Right cardiac atrium (tissue), 5 donors: ENCODE measurements at regions not wholly inside any gene's neighbourhood (a gene's known extent, or its start where the extent isn't known, plus 50 kb on each side); places are given as distances from the start of the nearest gene placed in this dataset.
"Not testable (repeated sequence)": the region's sequence is repeated elsewhere in the genome, so short reads cannot be mapped to it uniquely, and the experiment has no call there.

Experiments
- ATAC-seq, 2 donors: fragments of 200-7000 bp; cut with Tn5 transposase; one replicate each; pipeline versions ENCODE4 v1.8.0 to v1.9.1; 2020; ENCODE audit warnings: moderate library complexity in 2 of 2, mild to moderate bottlenecking in 1 of 2
- DNase-seq, 3 donors: peaks; one replicate each; pipeline ENCODE4 v3.0.0-alpha.2; 2020
- H3K27ac ChIP-seq: one replicate; pipeline ENCODE4 v1.5.1; 2013; ENCODE audit warnings: mild to moderate bottlenecking, low read length, control low read depth, moderate library complexity
- H3K27me3 ChIP-seq: one replicate; pipeline ENCODE4 v1.6.1; 2013; ENCODE audit not compliant: control insufficient read depth, insufficient read depth
- H3K4me1 ChIP-seq: one replicate; pipeline ENCODE4 v1.6.1; 2013; ENCODE audit warnings: low read length; ENCODE audit not compliant: control insufficient read depth, insufficient read depth
- H3K4me3 ChIP-seq: one replicate; pipeline ENCODE4 v1.5.1; 2013; ENCODE audit warnings: low read length, control low read depth
- H3K9me3 ChIP-seq: one replicate; pipeline ENCODE4 v1.6.1; 2013; ENCODE audit warnings: low read length; ENCODE audit not compliant: control insufficient read depth
- WGBS: extraction: QIAGEN DNeasy Blood & Tissue Kit; methylation state at CpG from one replicate; pipeline ENCODE4 v1.1.7; 2013; 5-methylcytosine and 5-hydroxymethylcytosine counted together
- intact Hi-C, 4 donors: fragments of 100-400 bp; cut with DNase I; formaldehyde crosslinking; loops; one replicate each; pipeline versions ENCODE4 v1.11.0 to v1.14.0; 2022 to 2023
- donor health status: healthy with polysubstance abuse.
- donor health status: DM: no; HTN: yes; CAD: no.
- donor health status: DM: no; HTN: no; CAD: no.
- donor health status: DM: no; HTN: yes; CAD: no; lungs with severe emphysema.
- donor health status: DM: yes; HTN: yes; CAD: no.

- Histone ChIP-seq H3K4me1 (no peaks in the 10 kb centered on the region), H3K27ac (no peak overlapping the region), H3K27me3 (no peaks in the 10 kb centered on the region), H3K4me3 (no peak overlapping the region), H3K9me3 (no peaks in the 10 kb centered on the region)
- DNase-seq (no peak), ATAC-seq (no peak)
- 30% methylated on average over 4 of the region's 4 CpGs for WGBS
- intact Hi-C loops = no loop called here
Observed at GRCh38 chr18:8998481-8999217, 103.8 kb upstream of the NDUFV2 start.

GRCh38 chr18:8999872-9000271 lies 102.6 kb upstream of the NDUFV2 start:
- WGBS = 65% methylated on average over 9 of the region's 9 CpGs

GRCh38 chr18:9000733-9001132 lies 101.8 kb upstream of the NDUFV2 start:
- intact Hi-C loops = no loop called here
- no peak for DNase-seq
- H3K27me3 ChIP-seq = no peaks in the 10 kb centered on the region
- no peaks in the 10 kb centered on the region for H3K4me1 ChIP-seq
- no peak overlapping the region for H3K27ac ChIP-seq
- ATAC-seq = no peak
- no peaks in the 10 kb centered on the region for H3K9me3 ChIP-seq
- H3K4me3 ChIP-seq = no peak overlapping the region
- WGBS = 58% methylated on average over 5 of the region's 5 CpGs

More at GRCh38 chr18:8999872-9000271, 102.6 kb upstream of the NDUFV2 start:
- H3K4me3 ChIP-seq = no peak overlapping the region
- ATAC-seq (no peak), DNase-seq (no peak)
- no peaks in the 10 kb centered on the region for H3K9me3 ChIP-seq
- no peaks in the 10 kb centered on the region for H3K27me3 ChIP-seq
- intact Hi-C loops = no loop called here
- no peak overlapping the region for H3K27ac ChIP-seq
- H3K4me1 ChIP-seq = no peaks in the 10 kb centered on the region

- 85% methylated on average over 3 of the region's 3 CpGs for WGBS
Observed at GRCh38 chr18:9001209-9001608, 101.3 kb upstream of the NDUFV2 start.

GRCh38 chr18:9003406-9004100 lies 98.9 kb upstream of the NDUFV2 start:
- no peaks in the 10 kb centered on the region for H3K27me3 ChIP-seq
- no peaks in the 10 kb centered on the region for H3K4me1 ChIP-seq
- H3K27ac ChIP-seq = no peak overlapping the region
- no peak overlapping the region for H3K4me3 ChIP-seq
- intact Hi-C loops = no loop called here
- WGBS = 91% methylated on average over 5 of the region's 5 CpGs
- no peak for DNase-seq
- no peak for ATAC-seq
- no peaks in the 10 kb centered on the region for H3K9me3 ChIP-seq

More at GRCh38 chr18:9001209-9001608, 101.3 kb upstream of the NDUFV2 start:
- Histone ChIP-seq H3K9me3 (no peaks in the 10 kb centered on the region), H3K27me3 (no peaks in the 10 kb centered on the region), H3K4me3 (no peak overlapping the region), H3K4me1 (no peaks in the 10 kb centered on the region), H3K27ac (no peak overlapping the region)
- ATAC-seq (no peak), DNase-seq (no peak)
- intact Hi-C loops = no loop called here

GRCh38 chr18:9004308-9004707 lies 98.2 kb upstream of the NDUFV2 start:
- intact Hi-C loops, ATAC-seq, H3K4me1 ChIP-seq, DNase-seq, H3K27me3 ChIP-seq, H3K4me3 ChIP-seq, H3K9me3 ChIP-seq, H3K27ac ChIP-seq: not testable (repeated sequence)
- over 99% methylated on average over 2 of the region's 2 CpGs for WGBS

GRCh38 chr18:9007700-9008099 lies 94.8 kb upstream of the NDUFV2 start:
- intact Hi-C loops, ATAC-seq, DNase-seq, H3K27ac ChIP-seq, H3K4me3 ChIP-seq, H3K9me3 ChIP-seq, H3K27me3 ChIP-seq, H3K4me1 ChIP-seq: not testable (repeated sequence)
- 86% methylated on average over 3 of the region's 3 CpGs for WGBS

GRCh38 chr18:9008200-9008708 lies 94.2 kb upstream of the NDUFV2 start:
- Histone ChIP-seq H3K27me3 (no peaks in the 10 kb centered on the region), H3K4me1 (no peaks in the 10 kb centered on the region), H3K9me3 (no peaks in the 10 kb centered on the region), H3K27ac (no peak overlapping the region), H3K4me3 (no peak overlapping the region)
- WGBS = 79% methylated on average over 5 of the region's 5 CpGs
- intact Hi-C loops = no loop called here
- ATAC-seq = no peak
- no peak for DNase-seq

- DNase-seq = no peak
- Histone ChIP-seq H3K27ac (no peak overlapping the region), H3K4me1 (no peaks in the 10 kb centered on the region), H3K9me3 (no peaks in the 10 kb centered on the region), H3K27me3 (no peaks in the 10 kb centered on the region), H3K4me3 (no peak overlapping the region)
- intact Hi-C loops = no loop called here
- 68% methylated on average over 19 of the region's 19 CpGs for WGBS
- ATAC-seq = no peak
Observed at GRCh38 chr18:9008709-9009635, 93.5 kb upstream of the NDUFV2 start.

- Histone ChIP-seq H3K27me3 (no peaks in the 10 kb centered on the region), H3K27ac (no peak overlapping the region), H3K9me3 (no peaks in the 10 kb centered on the region), H3K4me3 (no peak overlapping the region), H3K4me1 (no peaks in the 10 kb centered on the region)
- 87% methylated on average over 7 of the region's 7 CpGs for WGBS
- no peak for ATAC-seq
- DNase-seq = no peak
- intact Hi-C loops = no loop called here
Observed at GRCh38 chr18:9009703-9010488, 92.6 kb upstream of the NDUFV2 start.
